AG09309 (cell line): ENCODE measurements at regions not wholly inside any gene's neighbourhood (a gene's known extent, or its start where the extent isn't known, plus 50 kb on each side); places are given as distances from the start of the nearest gene placed in this dataset.

Experiments
- DNase-seq: peaks from one replicate; pipeline ENCODE4 v3.0.0-alpha.2; 2010; ENCODE audit warnings: low read depth
- H3K4me3 ChIP-seq: 2 replicates; pipeline ENCODE4 v1.5.1; 2011; ENCODE audit warnings: mild to moderate bottlenecking, low read depth, low read length, moderate library complexity; ENCODE audit not compliant: control insufficient read depth
- CTCF ChIP-seq: IDR thresholded peaks from 2 replicates; pipeline ENCODE4 v1.5.1; 2011; ENCODE audit warnings: mild to moderate bottlenecking, low read depth, low read length, inconsistent platforms; ENCODE audit not compliant: insufficient read depth, control insufficient read depth; ENCODE audit errors: missing control alignments

DNA sequence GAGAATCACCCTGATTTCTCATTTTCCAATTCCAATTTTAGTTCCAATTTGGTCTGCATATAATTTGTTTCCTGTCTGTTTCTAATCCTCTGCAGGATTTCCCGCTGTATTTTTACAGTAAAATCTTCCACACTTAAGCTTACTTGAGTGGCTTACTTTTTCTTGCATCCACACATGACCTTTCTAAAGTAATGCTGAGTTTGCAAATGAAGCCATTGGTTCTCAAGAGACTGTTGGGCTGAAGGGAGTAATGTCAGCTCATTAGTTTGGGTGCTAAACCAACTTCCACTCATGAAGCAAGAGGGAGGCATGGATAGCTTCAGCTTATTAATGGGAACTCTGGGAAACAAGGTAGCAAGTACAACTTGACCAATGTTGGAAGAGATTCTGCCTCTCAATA, 146.4 kb downstream of the SNX10 start:
- TF ChIP-seq CTCF, result no peak
- H3K4me3 ChIP-seq, result no peak overlapping the region
- DNase-seq, result no peak

DNA sequence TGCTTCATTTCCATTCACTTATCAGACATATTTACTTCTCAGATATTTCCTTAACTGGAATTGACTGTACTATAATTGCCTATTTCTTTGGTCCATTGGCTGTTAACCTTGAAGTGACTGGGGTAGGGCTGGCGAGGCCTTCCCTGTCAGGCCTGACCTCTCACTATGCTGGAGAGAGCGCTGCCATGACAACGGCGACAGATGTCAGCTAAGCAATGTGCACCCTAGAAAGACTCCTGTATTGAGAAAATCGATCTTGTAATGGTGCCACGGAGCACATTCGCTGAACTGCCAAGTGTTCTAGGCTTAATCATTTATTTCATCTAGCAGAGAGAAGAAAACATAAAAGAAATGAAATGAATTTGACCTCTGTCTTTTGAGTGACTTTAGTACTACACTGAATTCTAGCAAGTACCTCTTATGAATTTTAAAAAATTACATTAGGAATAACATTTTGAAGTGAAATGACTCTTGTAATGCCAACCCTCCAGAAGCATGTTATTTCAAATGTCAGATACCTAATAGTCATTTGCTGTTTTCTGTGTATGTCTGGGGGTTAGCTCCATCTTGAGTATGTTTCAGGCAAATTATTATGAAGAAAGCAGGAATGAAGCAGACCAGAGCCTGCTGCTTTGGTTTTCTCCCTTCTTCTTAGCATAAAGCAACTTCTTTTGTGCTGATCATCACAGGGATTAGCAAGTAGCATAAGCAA, 148.0 kb downstream of the SNX10 start:
- no peak for TF ChIP-seq CTCF
- DNase-seq, result no peak
- no peak overlapping the region for H3K4me3 ChIP-seq

DNA sequence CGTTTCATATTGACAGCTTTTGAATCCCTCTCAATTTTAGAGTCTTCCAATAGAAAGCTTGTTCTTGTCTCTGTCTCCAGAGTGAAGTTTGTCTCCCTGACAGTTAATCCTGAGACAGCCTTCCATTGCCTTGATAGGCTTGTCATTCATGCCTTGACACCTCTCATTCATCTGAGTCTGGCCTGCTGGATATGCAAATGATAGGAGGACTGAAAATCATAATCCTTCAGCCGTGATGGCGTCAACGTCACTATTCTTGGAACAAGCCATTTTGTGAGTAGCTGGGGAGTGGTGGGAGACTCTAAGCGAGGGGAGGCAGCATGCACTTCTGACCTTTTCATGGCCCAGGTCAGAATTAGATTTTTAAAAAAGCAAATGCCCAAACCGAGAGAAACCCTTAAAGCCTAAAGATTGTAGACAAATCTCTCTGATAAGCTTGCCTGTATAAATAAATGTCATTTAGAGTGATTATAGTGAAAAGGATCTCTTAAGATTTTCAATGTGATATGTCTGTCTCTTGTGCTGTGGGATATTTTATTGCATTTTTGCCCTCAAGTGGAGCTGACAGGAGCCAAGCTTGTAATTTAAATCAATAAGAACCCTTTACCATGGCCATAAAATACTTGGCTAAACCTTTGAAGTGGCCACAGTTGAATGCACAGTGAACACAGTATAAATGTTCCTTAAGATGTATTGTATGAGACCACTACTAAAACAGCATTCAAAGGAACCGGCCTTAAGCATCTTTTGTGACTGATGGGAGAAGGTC, 148.8 kb downstream of the SNX10 start:
- H3K4me3 ChIP-seq, result no peak overlapping the region
- TF ChIP-seq CTCF, result no peak
- no peak for DNase-seq

DNA sequence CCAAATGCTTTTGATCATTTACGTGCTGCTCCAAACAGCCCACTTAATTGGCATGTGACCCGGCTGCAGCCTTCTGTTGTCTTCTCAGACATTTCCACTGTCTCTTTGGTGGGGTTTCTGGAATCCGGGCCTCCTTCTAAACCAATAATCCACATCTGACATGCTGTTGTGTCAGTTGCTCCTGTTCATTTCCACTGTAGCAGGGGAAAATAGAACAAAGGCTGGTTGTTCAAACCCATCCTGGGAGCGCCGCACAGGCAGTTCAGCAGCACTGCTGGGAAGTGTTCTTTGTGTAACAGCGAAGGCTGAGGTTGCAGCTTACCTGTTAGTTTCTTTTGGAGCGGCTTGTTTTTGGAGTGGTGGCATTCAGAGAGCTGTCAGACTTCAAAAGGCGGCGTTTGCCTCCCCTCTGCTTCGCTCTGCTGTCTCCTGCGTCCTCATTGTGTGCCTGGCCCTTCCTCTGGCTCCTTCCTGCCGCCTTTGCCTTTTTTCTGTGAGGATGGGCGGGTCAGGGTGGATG, 149.4 kb downstream of the SNX10 start:
- no peak for DNase-seq
- H3K4me3 ChIP-seq, result no peak overlapping the region
- no peak for TF ChIP-seq CTCF

- DNase-seq, result no peak
- H3K4me3 ChIP-seq, result no peak overlapping the region
- no peak for TF ChIP-seq CTCF
Observed at GRCh38 chr7:26441611-26442277, 150.1 kb downstream of the SNX10 start.

GRCh38 chr7:26443006-26443405, 151.3 kb downstream of the SNX10 start:
- no peak overlapping the region for H3K4me3 ChIP-seq
- no peak for DNase-seq
- no peak for TF ChIP-seq CTCF
